ENCODE measurements at regions not wholly inside any gene's neighbourhood (a gene's known extent, or its start where the extent isn't known, plus 50 kb on each side); places are given as distances from the start of the nearest gene placed in this dataset.

- TF ChIP-seq EZH2 (IDR thresholded peaks at IDR 0.05; ENCODE audit: low read length, unreplicated experiment) (no peak), CTCF (conservative IDR thresholded peaks at IDR 0.05; ENCODE audit: low read depth, low read length) (no peak), EZH2phosphoT487 (IDR thresholded peaks at IDR 0.05; ENCODE audit: borderline replicate concordance, low read length) (no peak)
Measured at GRCh38 chr2:105590780-105591660, 153.7 kb upstream of the NCK2 start.

Measured in PC-3 (cell line).